Bronchial epithelial cell (primary cell): ENCODE measurements at regions not wholly inside any gene's neighbourhood (a gene's known extent, or its start where the extent isn't known, plus 50 kb on each side); places are given as distances from the start of the nearest gene placed in this dataset.

Source experiments
- DNase-seq: peaks from one replicate; pipeline ENCODE4 v3.0.0-alpha.2; 2010; ENCODE audit warnings: low read depth
- FAIRE-seq: peaks from 2 replicates; lab custom pipeline; 2011; peaks lifted over from hg19 to GRCh38; lab: Jason Lieb, UNC
- H3K27me3 ChIP-seq: 2 replicates; pipeline ENCODE4 v1.5.1; 2011; ENCODE audit warnings: low read length; ENCODE audit not compliant: control insufficient read depth, insufficient read depth
- H3K36me3 ChIP-seq: 2 replicates; pipeline ENCODE4 v1.5.1; 2011; ENCODE audit warnings: low read length; ENCODE audit not compliant: control insufficient read depth, insufficient read depth
- H3K4me3 ChIP-seq: 2 replicates; pipeline ENCODE4 v1.5.1; 2011; ENCODE audit warnings: mild to moderate bottlenecking, low read depth, low read length, control low read depth
- CTCF ChIP-seq: IDR thresholded peaks from 2 replicates; pipeline ENCODE4 v1.5.1; 2011; ENCODE audit warnings: mild to moderate bottlenecking, moderate library complexity, low read length, control low read depth, inconsistent platforms; ENCODE audit not compliant: insufficient read depth, severe bottlenecking

- TF ChIP-seq CTCF, result no peak
- H3K4me3 ChIP-seq, result no peak overlapping the region
- H3K27me3 ChIP-seq, result no peaks in the 10 kb centered on the region
- no peak for FAIRE-seq
- no peak for DNase-seq
- no peaks in the 10 kb centered on the region for H3K36me3 ChIP-seq
These were observed 414.3 kb downstream of the SETD4 start for GRCh38 chr21:35645991-35646390.

GRCh38 chr21:35644523-35644922 lies 415.8 kb downstream of the SETD4 start:
- H3K36me3 ChIP-seq, result no peaks in the 10 kb centered on the region
- H3K27me3 ChIP-seq, result no peaks in the 10 kb centered on the region
- no peak overlapping the region for H3K4me3 ChIP-seq
- FAIRE-seq, result no peak
- TF ChIP-seq CTCF, result no peak
- no peak for DNase-seq

- FAIRE-seq (no peak), DNase-seq (peak; percentile 73)
- TF ChIP-seq CTCF, result no peak
- Histone ChIP-seq H3K36me3 (no peaks in the 10 kb centered on the region), H3K27me3 (no peaks in the 10 kb centered on the region), H3K4me3 (no peak overlapping the region)
These were observed 417.1 kb downstream of the SETD4 start for GRCh38 chr21:35643176-35643575.

- DNase-seq, result no peak
- no peak for TF ChIP-seq CTCF
- Histone ChIP-seq H3K27me3 (no peaks in the 10 kb centered on the region), H3K36me3 (no peaks in the 10 kb centered on the region), H3K4me3 (no peak overlapping the region)
- no peak for FAIRE-seq
These were observed 418.9 kb downstream of the SETD4 start for GRCh38 chr21:35641271-35642016.

GRCh38 chr21:35637431-35637830 lies 422.9 kb downstream of the SETD4 start:
- peak; percentile 37 for DNase-seq
- Histone ChIP-seq H3K4me3 (no peak overlapping the region), H3K36me3 (no peaks in the 10 kb centered on the region), H3K27me3 (no peaks in the 10 kb centered on the region)
- TF ChIP-seq CTCF, result no peak
- FAIRE-seq, result peak; percentile 28

GRCh38 chr21:35635994-35636393 lies 424.3 kb downstream of the SETD4 start:
- no peak for TF ChIP-seq CTCF
- Histone ChIP-seq H3K4me3 (no peak overlapping the region), H3K27me3 (no peaks in the 10 kb centered on the region), H3K36me3 (no peaks in the 10 kb centered on the region)
- FAIRE-seq (no peak), DNase-seq (no peak)
